ENCODE measurements at regions not wholly inside any gene's neighbourhood (a gene's known extent, or its start where the extent isn't known, plus 50 kb on each side); places are given as distances from the start of the nearest gene placed in this dataset.
"Not testable (repeated sequence)": the region's sequence is repeated elsewhere in the genome, so short reads cannot be mapped to it uniquely, and the experiment has no call there.

DNA sequence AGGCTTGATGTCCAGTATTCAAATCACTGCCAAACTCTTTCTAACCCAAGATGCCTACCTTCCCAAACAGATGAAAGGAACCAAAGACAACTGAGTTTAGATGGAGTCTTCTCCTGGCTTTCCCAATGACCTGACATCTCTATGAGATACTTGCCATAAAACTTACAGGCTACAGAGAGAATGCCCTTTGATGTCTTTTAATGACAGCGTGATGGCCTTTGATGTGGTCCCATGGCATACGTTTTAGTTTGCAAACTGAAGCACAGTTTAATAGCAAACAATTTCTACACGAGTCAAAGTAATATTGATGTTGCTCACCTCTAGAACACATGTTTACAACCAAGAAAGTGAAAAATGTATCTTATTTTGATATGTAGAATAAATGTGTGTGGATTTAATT lies 73.2 kb downstream of the ZIC4 start:
- H3K4me3 ChIP-seq (ENCODE audit: low read depth, low read length) = no peak overlapping the region
- TF ChIP-seq CTCF (IDR thresholded peaks at IDR 0.05; ENCODE audit: low read depth, low read length, missing control alignments) = no peak
- no peak for DNase-seq (ENCODE audit: low read depth)
- in situ Hi-C loops (cut with HindIII; ENCODE audit: low sequenced_read_pairs) = no loop called here

GRCh38 chr3:147328711-147329110 lies 77.6 kb downstream of the ZIC4 start:
- no peak overlapping the region for H3K4me3 ChIP-seq (ENCODE audit: low read depth, low read length)
- in situ Hi-C loops (cut with HindIII; ENCODE audit: low sequenced_read_pairs) = no loop called here
- TF ChIP-seq CTCF (IDR thresholded peaks at IDR 0.05; ENCODE audit: low read depth, low read length, missing control alignments) = no peak
- no peak for DNase-seq (ENCODE audit: low read depth)

DNA sequence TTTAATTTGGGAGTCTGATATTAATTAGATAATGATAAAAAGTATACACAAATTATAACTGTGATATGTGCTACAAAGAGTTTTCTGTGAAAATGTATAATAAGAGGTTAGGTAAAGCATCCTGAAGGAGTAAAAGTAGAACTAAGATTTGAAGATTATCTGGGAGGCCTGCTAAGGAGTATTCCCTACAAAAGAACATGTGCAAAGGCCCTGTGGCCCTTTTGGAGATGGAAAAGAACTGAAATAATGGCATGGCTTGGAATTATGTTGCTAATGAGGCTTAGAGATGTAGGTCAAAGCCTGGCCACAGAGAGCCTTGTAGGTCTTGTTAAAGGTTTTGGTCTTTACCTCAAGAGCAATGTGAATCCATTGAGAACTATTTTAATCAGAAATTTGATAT lies 82.0 kb downstream of the ZIC4 start:
- H3K4me3 ChIP-seq (ENCODE audit: low read depth, low read length) = no peak overlapping the region
- in situ Hi-C loops (cut with HindIII; ENCODE audit: low sequenced_read_pairs) = no loop called here
- no peak for TF ChIP-seq CTCF (IDR thresholded peaks at IDR 0.05; ENCODE audit: low read depth, low read length, missing control alignments)
- DNase-seq (ENCODE audit: low read depth) = no peak

GRCh38 chr3:147318900-147319299 lies 87.4 kb downstream of the ZIC4 start:
- H3K4me3 ChIP-seq (ENCODE audit: low read depth, low read length) = no peak overlapping the region
- TF ChIP-seq CTCF (IDR thresholded peaks at IDR 0.05; ENCODE audit: low read depth, low read length, missing control alignments) = no peak
- no peak for DNase-seq (ENCODE audit: low read depth)
- in situ Hi-C loops (cut with HindIII; ENCODE audit: low sequenced_read_pairs) = no loop called here

- not testable (repeated sequence) for DNase-seq (ENCODE audit: low read depth)
These were observed 89.3 kb downstream of the ZIC4 start for GRCh38 chr3:147317080-147317479.

GRCh38 chr3:147313513-147313912 lies 92.8 kb downstream of the ZIC4 start:
- H3K4me3 ChIP-seq (ENCODE audit: low read depth, low read length) = no peak overlapping the region
- DNase-seq (ENCODE audit: low read depth) = no peak
- in situ Hi-C loops (cut with HindIII; ENCODE audit: low sequenced_read_pairs) = no loop called here
- TF ChIP-seq CTCF (IDR thresholded peaks at IDR 0.05; ENCODE audit: low read depth, low read length, missing control alignments) = no peak

More at GRCh38 chr3:147317080-147317479, 89.3 kb downstream of the ZIC4 start:
- H3K4me3 ChIP-seq (ENCODE audit: low read depth, low read length); in situ Hi-C loops (cut with HindIII; ENCODE audit: low sequenced_read_pairs): not testable (repeated sequence)

- DNase-seq (ENCODE audit: low read depth) = no peak
- in situ Hi-C loops (cut with HindIII; ENCODE audit: low sequenced_read_pairs) = no loop called here
- TF ChIP-seq CTCF (IDR thresholded peaks at IDR 0.05; ENCODE audit: low read depth, low read length, missing control alignments) = no peak
These were observed 93.5 kb downstream of the ZIC4 start for GRCh38 chr3:147312786-147313280.

More at GRCh38 chr3:147312786-147313280, 93.5 kb downstream of the ZIC4 start:
- H3K4me3 ChIP-seq (ENCODE audit: low read depth, low read length) = no peak overlapping the region
